T-helper 9 cell (primary cell): ENCODE measurements at regions not wholly inside any gene's neighbourhood (a gene's known extent, or its start where the extent isn't known, plus 50 kb on each side); places are given as distances from the start of the nearest gene placed in this dataset.
"Not testable (repeated sequence)": the region's sequence is repeated elsewhere in the genome, so short reads cannot be mapped to it uniquely, and the experiment has no call there.

Experiments used
- DNase-seq: peaks from one replicate; pipeline ENCODE4 v3.0.0-alpha.2; 2020

DNA sequence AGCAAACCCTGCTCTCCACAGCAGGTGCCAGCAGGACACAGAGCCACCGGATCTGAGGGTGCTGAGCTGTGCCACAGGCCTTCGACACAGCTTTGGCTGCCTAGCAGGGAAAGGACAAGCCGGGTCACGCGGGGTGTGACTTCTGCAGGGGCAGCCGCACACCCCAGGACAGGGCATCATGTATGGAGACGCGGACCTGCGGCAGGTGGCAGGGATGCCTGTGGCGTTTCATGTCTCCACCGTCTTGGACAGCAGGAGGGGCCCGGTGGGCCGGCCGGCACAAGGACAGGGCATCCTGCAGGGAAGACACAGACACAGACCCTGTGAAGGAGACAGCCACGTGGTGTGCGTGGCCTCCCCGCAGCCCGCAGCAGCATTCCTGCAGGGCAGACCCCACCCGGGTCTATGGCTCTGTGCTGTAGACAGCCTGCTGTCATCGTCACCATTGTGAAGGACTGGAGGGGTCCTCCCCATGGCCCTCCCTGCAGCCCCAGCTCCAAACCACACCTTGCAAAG is 109.2 kb downstream of the PDGFA start:
- DNase-seq = no peak

DNA sequence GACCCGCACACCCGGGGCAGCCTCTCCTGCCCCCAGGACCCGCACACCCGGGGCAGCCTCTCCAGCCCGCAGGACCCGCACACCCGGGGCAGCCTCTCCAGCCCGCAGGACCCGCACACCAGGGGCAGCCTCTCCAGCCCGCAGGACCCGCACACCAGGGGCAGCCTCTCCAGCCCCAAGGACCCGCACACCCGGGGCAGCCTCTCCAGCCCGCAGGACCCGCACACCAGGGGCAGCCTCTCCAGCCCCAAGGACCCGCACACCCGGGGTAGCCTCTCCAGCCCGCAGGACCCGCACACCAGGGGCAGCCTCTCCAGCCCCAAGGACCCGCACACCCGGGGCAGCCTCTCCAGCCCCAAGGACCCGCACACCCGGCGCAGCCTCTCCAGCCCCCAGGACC is 108.5 kb downstream of the PDGFA start:
- DNase-seq = not testable (repeated sequence)

DNA sequence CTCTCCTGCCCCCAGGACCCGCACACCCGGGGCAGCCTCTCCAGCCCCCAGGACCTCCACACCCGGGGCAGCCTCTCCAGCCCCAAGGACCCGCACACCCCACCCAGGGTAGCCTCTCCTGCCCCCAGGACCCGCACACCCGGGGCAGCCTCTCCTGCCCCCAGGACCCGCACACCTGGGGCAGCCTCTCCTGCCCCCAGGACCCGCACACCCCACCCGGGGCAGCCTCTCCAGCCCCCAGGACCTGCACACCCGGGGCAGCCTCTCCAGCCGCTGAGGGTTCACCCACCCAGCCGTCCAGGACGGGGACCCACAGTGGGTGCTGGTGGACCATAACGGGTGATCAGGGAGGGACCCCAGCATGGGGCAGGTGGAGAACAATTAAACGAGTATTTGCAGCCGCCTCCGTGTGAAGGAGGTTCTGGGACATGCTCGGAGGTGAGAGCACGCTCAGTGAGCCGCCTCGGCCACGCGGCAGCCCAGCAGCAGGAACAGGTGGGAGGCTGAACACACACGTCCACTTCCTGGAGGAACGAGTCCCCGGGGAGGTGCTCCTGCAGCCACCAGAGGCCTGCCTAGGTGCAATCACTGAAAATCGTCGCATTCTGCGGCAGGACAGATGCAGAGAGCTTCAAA is 107.9 kb downstream of the PDGFA start:
- DNase-seq = no peak

DNA sequence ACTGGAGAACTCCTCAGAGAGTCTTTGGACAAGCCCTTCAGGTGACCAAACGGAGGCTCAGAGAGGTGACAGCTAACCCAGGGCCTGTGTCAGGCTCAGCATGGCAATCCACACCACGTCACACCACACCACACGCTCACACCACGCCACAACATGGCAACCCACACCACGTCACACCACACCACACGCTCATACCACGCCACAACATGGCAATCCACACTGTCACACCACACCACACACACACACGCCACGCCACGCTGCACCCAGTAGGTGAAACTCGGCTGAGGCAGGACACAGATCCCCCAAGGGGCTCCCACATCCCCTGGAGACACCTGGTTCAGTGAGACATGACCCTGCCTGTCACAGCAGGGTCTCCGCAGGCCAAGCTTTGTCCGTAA is 107.3 kb downstream of the PDGFA start:
- no peak for DNase-seq

DNA sequence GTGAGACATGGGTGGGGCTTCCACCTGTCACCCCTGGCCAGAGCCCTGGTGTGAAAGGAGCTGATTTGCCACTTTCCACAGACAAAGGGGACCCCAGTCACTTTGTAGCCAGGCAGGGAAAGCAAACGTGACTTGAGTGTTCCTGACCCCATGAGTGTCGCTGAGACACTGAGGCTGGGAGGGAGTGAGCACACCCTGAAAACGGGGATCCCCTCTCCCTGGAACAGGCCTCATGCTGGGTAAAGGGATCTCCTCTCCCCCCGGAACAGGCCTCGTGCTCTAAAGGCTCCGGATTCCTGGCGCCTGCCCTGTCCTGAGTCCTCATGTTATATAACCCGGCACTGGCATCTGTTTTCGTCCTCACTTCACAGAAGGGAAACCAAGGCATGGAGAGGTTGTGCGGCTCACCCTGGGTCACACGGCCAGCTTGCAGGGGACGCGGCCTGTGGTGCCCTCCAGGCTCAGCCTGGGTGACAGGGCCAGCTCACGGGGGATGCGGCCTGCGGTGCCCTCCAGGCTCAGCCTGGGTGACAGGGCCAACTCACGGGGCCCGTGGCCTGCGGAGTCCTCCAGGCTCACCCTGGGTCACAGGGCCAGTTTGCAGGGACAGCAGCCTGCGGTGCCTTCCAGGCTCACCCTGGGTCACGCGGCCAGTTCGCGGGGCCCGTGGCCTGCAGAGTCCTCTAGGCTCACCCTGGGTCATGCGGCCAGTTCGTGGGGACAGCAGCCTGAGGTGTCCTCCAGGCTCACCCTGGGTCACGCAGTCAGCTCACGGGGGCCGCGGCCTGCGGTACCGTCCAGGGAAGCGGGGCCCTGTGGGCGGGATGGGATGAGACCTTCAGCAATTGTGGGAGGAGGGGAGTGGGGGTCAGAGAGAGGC is 104.7 kb downstream of the PDGFA start:
- DNase-seq = no peak

DNA sequence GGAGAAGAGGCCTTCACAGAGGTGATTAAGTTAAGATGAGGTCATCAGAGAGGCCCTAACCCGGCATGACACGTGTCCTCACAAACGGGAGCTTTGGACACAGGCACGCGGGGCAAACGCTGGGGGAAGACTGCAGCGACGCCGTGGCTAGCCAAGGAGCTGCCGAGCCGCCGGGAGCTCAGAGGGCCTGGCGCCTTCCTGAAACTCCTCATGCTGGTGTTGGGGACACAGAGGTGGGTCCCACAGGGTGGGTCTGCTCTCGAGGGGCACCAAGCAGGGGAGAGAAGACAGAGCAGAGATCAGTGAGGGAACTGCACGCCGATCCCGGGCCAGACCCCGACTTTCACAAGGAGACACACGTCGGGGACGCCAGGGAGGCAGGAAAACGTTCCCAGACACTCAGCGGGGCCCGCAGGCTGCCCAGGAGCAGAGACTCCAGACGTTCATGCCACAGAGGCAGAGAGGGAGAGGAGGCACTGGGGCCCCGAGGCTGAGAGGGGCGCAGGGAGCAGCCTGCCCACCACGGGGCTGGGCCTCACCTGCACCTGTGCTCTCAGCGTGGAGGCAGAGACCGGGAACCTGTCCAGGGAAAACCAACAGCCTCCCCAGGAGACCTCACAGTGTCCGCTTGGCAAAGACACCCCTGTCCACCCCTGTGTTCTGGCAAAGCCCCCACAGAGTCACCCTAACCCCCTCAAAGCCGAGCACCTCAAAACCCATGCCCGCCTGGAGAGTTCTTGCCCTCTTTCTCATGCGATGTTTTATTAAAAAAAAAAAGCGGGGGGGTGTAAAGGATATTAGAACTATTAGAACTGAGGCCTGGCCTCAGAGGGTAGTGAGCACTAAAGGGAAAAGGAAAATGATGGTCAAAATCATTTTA is 103.8 kb downstream of the PDGFA start:
- DNase-seq = no peak

DNA sequence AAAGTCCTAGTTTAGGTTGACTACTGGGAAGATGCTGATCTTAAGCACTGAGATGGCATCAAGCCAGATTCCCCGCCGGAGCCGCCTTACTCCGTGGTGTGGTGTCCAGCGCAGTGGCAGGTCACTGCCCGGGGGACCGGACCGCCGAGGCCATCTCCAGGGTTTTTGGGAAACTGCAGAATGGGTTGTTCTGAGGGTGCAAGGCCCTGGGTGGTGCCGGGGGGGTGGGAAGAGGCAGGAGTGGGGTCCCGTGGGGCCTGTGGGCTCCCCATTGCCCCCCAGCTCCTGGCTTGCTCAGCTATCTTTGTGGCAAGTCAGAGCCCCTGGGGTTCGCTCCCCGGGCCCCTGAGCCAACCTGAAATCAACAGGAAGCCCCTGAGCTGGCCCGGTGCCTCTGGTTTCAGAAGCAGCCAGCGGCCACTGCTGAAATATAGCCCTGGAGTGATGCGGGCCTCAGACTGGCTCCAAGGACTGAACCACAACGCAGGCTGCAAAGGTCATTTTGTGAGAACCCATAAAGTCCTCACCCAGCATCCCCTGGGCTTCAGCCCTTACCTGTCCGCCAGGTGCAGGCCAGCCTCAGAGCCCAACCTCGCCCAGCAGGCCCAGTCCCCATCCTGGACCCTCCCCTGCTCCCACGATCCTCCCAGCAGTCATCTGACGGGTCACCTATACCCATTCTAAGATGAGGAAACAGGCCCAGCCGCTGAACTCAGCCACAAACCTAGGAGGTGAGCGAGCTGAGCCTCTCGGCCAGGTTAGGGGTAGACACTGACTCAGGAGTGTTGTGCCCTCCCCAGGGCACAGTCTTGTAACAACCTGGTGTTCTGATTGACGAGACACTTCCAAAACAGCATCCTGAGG is 102.7 kb downstream of the PDGFA start:
- no peak for DNase-seq

DNA sequence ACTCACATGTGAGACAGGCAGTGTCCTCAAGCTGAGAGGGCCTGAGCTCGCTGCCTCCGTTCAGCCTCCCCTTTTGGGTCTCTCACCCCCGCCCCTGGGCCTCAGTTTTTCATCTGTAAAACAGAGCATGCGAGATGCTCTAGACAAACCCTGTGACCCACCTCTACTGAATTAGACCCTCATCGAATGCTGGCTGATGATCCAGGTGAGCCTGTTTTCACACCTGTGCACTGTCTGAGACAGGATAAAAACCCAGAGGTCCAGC is 102.1 kb downstream of the PDGFA start:
- DNase-seq = no peak

DNA sequence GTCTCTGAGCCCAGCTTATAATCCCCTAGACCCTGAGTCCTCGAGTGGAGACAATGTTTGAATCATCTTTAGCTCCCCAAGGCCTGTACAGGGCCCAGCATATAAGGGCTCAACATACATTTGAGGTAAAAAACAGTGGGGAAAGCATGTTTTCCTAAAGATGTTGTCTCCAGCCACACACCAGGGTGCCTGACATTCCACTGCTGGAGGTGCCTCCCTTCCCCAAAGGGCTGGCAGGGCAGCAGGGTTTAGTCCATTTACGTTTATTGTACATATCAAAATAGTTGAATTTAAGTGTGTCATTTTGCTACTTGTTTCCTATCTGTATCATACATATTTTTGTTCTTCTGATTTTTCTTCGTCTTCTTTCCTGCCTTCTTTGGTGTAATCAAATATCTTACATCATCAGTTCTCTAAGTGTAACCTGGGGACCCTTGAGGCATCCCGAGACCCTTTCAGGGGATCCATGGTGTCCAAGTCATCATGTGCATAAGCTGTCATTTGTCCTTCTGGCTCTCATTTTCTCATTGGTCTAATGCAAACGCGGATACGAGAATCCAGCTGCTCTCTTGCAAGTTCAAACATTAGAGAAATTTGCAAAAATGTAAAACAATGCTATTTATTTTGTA is 101.6 kb downstream of the PDGFA start:
- no peak for DNase-seq

DNA sequence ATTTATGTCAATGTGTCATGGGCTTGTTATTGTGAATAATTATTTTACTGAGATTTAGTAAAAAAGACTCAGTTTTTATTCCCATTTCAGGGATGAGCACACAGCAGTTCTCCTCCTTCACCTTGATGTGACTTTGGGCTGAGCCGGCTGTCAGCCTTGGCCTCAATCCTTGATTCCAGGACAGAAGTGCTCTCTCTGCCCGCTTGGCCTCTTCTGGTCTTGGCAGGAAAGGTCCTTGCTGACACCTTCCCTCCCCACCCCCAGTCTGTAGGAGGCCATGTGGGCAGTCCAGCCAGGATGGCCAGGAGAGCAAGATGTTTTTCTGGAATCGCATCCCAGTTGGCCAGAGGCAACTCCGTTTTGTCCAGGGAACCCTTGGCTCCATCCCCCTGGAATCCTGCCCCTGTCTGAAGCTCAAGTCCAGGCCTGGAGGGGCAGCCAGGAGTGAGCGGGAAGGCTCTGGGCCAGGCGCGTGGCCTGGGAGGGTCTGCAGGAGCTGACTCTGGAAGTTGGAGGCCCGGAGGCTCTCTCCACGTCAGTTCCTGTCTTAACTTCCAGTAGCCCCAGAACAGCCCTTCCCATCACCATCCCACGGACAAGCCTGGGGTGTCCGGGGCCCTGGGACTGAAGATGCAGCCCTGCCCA is 100.9 kb downstream of the PDGFA start:
- DNase-seq = no peak

DNA sequence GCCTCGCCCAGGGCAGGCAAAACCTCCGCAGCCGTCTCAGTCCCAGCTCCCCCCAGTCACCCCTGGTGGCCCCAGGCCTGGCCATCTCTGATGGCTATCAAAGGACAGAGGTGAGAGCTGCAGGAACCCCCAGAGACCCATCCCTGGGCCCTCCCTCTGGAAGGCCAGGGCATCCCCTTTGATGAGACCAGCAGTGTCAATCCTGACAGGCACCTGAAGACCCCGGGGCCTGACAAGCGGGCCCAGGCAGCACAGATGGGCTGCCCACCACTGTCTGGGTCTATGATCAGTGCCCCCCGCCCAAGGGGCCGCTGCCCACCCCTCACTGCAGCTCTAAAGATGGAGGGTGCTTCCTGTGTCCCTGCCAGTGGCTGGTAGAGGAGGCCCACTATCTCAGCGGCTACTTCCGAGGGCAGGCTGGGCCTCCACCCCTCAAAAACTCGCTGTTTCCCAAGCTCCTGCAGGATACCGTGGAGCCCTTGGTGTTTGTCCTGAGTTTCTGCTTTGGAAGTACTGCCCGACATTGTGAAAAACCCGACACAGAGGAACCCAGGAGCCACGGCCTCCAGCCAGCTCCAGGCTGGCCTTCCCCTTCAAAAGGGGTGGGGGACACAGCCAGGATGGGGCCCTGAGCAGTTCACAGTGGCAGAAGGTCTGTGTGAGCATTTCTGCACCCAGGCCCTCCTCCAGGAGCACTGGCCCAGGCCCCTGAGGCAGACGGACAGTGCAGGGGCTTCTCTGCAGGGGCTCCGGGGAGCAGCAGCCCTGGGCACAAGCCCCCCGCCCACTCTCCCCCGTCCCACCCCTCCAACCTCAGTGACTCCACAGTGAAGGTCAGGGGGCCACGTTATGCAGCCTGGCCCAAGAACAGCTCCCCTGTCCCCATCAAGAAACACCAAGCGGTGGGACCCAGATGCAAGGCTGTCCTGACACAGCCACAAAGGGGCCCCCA is 99.2 kb downstream of the PDGFA start:
- DNase-seq = no peak

DNA sequence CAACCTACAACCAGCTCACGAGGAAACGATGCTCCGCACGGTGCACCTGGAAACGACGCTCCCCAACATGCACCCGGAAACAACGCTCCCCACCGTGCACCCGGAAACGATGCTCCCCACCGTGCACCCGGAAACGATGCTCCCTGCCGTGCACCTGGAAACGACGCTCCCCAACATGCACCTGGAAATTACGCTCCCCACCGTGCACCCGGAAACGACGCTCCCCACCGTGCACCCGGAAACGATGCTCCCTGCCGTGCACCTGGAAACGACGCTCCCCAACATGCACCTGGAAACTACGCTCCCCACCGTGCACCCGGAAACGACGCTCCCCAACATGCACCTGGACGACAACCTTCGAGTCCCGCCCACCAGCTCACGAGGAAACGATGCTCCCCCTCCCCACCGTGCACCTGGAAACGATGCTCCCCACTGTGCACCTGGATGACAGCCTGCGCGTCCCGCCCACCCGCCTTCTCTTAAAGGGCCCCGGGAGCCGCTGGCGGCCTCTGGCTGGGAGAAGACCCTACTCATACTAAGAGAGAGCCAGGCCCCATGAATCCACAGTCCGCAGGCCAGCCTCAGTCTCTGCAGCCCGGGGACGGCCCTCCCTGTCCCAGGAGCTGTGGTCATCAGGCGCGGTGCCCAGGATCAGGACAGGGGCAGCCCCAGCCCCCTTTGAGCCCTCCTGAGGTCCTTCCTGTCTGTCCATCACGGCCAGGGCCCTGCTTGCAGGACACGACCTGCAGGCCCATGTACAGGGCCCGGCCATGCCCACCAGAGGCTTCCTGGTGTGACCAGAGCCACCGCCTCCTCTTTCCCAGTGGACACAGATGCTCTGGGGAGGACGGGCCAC is 98.3 kb downstream of the PDGFA start:
- DNase-seq = no peak

DNA sequence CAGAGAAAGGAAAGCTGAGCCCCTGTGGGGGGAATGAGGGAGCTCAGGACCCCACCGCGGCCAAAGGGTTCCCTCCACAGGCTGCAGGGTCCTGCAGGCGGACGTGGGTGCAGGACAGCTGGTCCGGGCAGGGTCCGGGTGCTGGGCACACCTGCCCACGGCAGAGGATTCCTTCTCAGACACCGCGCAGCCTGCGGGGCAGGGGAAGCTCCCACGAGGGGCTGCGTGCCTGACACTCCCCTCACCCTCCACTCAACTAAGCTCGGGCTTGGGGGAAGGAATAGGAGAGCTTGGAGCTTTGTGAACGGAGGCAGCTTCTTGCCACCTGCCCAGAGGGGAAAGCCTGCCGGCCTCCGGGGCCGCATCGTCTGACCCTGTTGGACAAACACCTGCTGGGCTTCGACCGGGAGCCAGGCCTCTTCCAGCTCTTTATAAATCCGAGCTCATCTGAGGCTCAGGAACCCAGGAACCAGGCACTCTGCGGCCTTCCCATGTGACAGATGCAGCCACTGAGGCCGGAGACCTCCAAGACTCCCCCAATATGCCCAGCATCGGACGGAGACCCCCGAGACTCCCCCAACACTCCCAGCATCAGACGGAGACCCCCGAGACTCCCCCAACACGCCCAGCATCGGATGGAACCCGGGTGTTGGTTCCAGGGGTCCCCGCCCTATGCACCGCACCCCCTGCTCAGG is 97.3 kb downstream of the PDGFA start:
- DNase-seq = no peak

DNA sequence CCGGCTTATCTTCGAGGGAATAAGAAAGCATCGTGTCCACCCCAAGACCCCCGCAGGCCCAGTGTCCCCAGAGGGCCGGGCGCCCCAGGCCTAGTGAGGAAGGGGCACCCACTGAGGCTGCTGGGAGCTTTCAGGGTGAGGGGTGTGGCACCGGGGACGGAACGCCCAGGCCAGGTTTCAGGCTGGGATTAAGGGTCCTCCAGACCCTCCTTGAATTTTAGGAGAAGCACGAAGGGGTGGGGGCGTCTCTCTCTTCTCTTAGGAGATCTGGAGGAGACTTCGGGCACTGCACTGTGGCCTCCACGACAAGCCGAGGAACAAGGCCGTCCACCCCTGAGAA is 96.8 kb downstream of the PDGFA start:
- no peak for DNase-seq

DNA sequence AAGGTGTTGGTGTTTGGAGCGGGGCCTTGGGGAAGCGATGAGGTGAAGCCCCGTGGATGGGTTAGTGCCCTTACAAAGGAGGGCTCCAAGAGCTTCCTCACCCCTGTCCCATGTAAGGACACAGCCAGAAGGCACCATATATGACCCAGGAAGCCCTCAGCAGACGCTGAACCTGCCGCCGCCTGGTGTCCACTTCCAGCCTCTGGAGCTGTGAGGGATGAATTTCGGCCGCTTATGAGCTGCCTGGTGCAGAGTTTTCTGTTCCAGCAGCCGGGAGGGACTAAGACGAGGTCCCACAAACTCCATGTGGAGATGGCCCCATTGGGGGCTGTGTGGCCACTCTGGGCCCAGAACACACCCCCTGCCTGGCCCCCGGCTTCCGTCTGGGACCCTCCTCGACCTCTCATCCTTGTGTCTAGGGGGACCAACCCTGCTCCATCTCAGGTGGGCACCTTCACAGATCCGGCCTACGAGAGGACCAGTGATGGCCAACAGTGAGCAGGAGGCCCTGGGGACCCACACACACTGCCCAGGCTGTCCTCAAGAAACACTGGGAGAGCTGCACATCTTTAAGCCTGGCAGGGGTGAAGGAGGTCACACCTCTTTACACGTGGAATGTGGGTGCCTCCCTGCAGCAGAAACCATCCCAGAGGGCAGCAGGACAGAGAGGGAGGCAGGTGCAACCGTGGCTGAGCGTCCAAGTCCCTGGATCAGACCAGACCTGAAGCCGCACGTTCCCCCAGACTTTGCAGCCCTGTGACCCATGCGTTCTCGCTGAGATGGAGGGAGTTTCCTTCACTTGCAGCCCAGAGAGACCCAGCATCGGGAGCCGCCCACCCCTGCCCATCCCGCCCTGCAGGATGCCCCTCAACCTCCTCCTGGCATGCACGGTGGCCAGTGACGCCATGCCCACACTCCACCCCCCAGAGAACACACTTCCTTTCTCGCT is 96.1 kb downstream of the PDGFA start:
- no peak for DNase-seq

DNA sequence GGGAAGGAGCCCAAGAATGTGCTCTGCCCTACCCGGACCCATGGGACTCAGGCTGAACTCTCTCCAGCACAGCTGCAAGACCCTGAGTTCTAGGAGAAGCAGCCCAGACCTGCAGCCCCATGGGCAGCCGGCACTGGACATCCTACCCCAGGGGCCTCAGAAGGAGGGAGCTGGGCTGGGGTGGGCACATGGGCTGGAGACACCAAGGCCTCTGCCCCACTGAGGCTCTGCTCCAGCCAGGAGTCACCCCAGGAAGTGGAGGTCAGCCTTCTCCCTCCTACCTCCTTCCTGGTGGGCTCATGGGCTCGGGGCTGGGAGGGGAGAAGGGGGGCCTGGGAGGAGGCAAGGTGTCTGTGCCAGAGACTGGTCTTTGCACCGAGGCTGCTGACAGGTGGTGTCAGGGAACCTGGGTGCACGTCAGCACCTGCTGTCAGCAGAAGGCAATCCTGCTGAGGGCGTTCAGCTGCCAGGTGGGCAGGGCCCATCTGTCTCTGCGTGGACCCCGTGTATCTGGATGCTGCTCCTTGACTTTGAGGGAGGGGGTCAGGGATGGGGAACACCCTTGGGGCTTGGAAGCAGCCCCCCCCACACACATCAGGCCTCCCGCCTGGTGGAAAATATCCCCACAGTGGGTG is 95.2 kb downstream of the PDGFA start:
- no peak for DNase-seq
